T-helper 17 cell (primary cell): ENCODE measurements at regions not wholly inside any gene's neighbourhood (a gene's known extent, or its start where the extent isn't known, plus 50 kb on each side); places are given as distances from the start of the nearest gene placed in this dataset.

Experiments
- ATAC-seq: fragments of 150-1000 bp; cut with Tn5 transposase; 2 replicates; pipeline ENCODE4 v1.10.0; 2021; ENCODE audit warnings: mild to moderate bottlenecking, moderate library complexity
- DNase-seq, 3 donors: peaks; one replicate each; pipeline versions ENCODE4 v3.0.0 to v3.0.0-alpha.2; 2020 to 2021
- H3K9me3 ChIP-seq: one replicate; pipeline ENCODE4 v1.7.0; 2013; ENCODE audit warnings: low read length, mild to moderate bottlenecking; ENCODE audit not compliant: control insufficient read depth, poor library complexity, severe bottlenecking
- H3K27ac Mint-ChIP-seq: one replicate; pipeline ENCODE4 v1.8.0; 2022; ENCODE audit warnings: mild to moderate bottlenecking, moderate library complexity, mixed read lengths
- H3K27me3 Mint-ChIP-seq: one replicate; pipeline ENCODE4 v1.8.0; 2022; ENCODE audit warnings: mixed read lengths
- H3K36me3 Mint-ChIP-seq: one replicate; pipeline ENCODE4 v1.8.0; 2022; ENCODE audit warnings: low read depth, mixed read lengths
- H3K4me1 Mint-ChIP-seq: one replicate; pipeline ENCODE4 v1.8.0; 2022; ENCODE audit warnings: mild to moderate bottlenecking, mixed read lengths
- H3K4me3 Mint-ChIP-seq: one replicate; pipeline ENCODE4 v1.8.0; 2022; ENCODE audit warnings: mild to moderate bottlenecking, moderate library complexity, mixed read lengths

- H3K4me3 Mint-ChIP-seq, result no peak overlapping the region
- ATAC-seq, result no peak
- H3K27ac Mint-ChIP-seq, result no peak overlapping the region
- no peak for DNase-seq
- no peaks in the 10 kb centered on the region for H3K9me3 ChIP-seq
- H3K36me3 Mint-ChIP-seq, result no peaks in the 10 kb centered on the region
- H3K4me1 Mint-ChIP-seq, result no peaks in the 10 kb centered on the region
- no peaks in the 10 kb centered on the region for H3K27me3 Mint-ChIP-seq
These were observed 438.9 kb upstream of the SEL1L start for GRCh38 chr14:81972601-81973000.

DNA sequence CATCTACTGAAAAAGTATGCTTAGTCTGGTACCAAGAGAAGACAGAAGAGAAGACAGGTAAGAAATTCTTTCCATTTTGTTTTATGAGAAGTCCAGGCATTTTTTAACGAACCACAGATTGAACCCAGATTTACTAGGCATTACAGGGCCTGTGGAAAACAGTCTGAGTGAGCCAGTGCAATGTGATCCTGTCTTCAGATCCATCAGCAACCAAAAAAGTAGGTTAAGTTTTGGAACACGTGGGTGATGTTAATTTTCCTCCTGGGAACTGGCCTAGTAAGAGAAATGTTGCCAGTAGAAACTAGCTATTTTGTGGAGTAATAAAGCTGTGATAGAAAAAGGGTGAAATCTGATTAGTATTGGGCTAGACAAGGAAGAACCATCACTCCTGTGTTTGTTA is 440.9 kb upstream of the SEL1L start:
- no peak overlapping the region for H3K27ac Mint-ChIP-seq
- no peaks in the 10 kb centered on the region for H3K9me3 ChIP-seq
- no peak overlapping the region for H3K4me3 Mint-ChIP-seq
- H3K36me3 Mint-ChIP-seq, result no peaks in the 10 kb centered on the region
- no peaks in the 10 kb centered on the region for H3K4me1 Mint-ChIP-seq
- H3K27me3 Mint-ChIP-seq, result no peaks in the 10 kb centered on the region
- ATAC-seq, result no peak
- no peak for DNase-seq

- no peaks in the 10 kb centered on the region for H3K27me3 Mint-ChIP-seq
- ATAC-seq (no peak), DNase-seq (no peak)
- H3K36me3 Mint-ChIP-seq, result no peaks in the 10 kb centered on the region
- no peak overlapping the region for H3K4me3 Mint-ChIP-seq
- no peaks in the 10 kb centered on the region for H3K9me3 ChIP-seq
- no peaks in the 10 kb centered on the region for H3K4me1 Mint-ChIP-seq
- H3K27ac Mint-ChIP-seq, result no peak overlapping the region
These were observed 447.1 kb upstream of the SEL1L start for GRCh38 chr14:81980601-81981306.

DNA sequence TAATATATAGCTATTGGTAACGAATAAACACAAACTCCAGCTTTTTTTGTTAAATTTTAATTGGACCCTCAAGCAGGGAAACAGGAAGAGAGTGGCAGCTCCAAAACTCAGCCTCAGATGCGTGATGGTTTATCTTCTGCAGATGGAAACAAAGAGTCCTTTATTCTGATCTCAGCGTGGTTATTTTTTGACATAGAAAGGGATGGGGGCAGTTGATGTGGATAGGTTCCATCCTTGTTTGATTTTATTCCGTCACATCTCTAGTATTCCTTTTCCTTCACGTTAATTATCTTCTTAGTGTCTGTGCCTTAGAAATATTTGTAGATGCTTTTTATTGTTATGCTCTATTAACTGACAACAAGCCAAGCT is 447.6 kb upstream of the SEL1L start:
- DNase-seq (no peak), ATAC-seq (no peak)
- Mint-ChIP-seq H3K4me3 (no peak overlapping the region), H3K36me3 (no peaks in the 10 kb centered on the region), H3K4me1 (no peaks in the 10 kb centered on the region), H3K27ac (no peak overlapping the region), H3K27me3 (no peaks in the 10 kb centered on the region)
- H3K9me3 ChIP-seq, result no peaks in the 10 kb centered on the region

- H3K4me3 Mint-ChIP-seq, result no peak overlapping the region
- H3K9me3 ChIP-seq, result no peaks in the 10 kb centered on the region
- H3K27me3 Mint-ChIP-seq, result no peaks in the 10 kb centered on the region
- H3K36me3 Mint-ChIP-seq, result no peaks in the 10 kb centered on the region
- H3K27ac Mint-ChIP-seq, result no peak overlapping the region
- H3K4me1 Mint-ChIP-seq, result no peaks in the 10 kb centered on the region
- no peak for ATAC-seq
- DNase-seq, result no peak
These were observed 448.4 kb upstream of the SEL1L start for GRCh38 chr14:81982046-81982445.

DNA sequence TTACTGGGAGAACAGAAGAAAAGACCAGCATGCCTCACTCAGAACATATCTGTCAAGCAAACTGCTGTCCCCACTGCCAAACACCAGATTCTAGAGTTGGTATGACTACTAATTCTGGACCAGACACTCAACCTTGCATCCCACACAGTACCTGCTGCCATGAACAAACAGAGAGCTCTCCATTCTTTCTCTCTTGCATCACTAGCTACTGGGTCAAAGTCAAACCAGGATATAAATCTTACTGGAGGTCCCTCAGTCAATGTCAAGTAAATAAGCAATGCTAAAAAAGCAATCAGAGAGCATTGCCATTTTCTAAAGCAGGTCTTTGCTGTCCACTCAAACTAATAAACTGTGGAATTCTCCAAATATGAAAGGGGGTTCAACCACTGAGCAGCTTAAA is 452.4 kb upstream of the SEL1L start:
- no peak for ATAC-seq

GRCh38 chr14:81989211-81989610 is 455.6 kb upstream of the SEL1L start:
- no peaks in the 10 kb centered on the region for H3K9me3 ChIP-seq
- no peak overlapping the region for H3K4me3 Mint-ChIP-seq
- H3K36me3 Mint-ChIP-seq, result no peaks in the 10 kb centered on the region
- no peak overlapping the region for H3K27ac Mint-ChIP-seq
- ATAC-seq (no peak), DNase-seq (no peak)
- H3K27me3 Mint-ChIP-seq, result peaks cover 11% of the 10 kb centered on the region
- no peaks in the 10 kb centered on the region for H3K4me1 Mint-ChIP-seq

More for the DNA sequence above, 452.4 kb upstream of the SEL1L start:
- no peaks in the 10 kb centered on the region for H3K4me1 Mint-ChIP-seq
- H3K4me3 Mint-ChIP-seq, result no peak overlapping the region
- H3K27ac Mint-ChIP-seq, result no peak overlapping the region
- no peaks in the 10 kb centered on the region for H3K36me3 Mint-ChIP-seq
- no peaks in the 10 kb centered on the region for H3K9me3 ChIP-seq
- no peak for DNase-seq
- H3K27me3 Mint-ChIP-seq, result peaks cover 11% of the 10 kb centered on the region

GRCh38 chr14:81990312-81990761 is 456.7 kb upstream of the SEL1L start:
- H3K27ac Mint-ChIP-seq, result no peak overlapping the region
- no peak for DNase-seq
- peaks cover 11% of the 10 kb centered on the region for H3K27me3 Mint-ChIP-seq
- no peaks in the 10 kb centered on the region for H3K9me3 ChIP-seq
- no peak for ATAC-seq
- H3K4me3 Mint-ChIP-seq, result no peak overlapping the region
- no peaks in the 10 kb centered on the region for H3K4me1 Mint-ChIP-seq
- H3K36me3 Mint-ChIP-seq, result no peaks in the 10 kb centered on the region

GRCh38 chr14:81991998-81992397 is 458.3 kb upstream of the SEL1L start:
- no peaks in the 10 kb centered on the region for H3K36me3 Mint-ChIP-seq
- no peaks in the 10 kb centered on the region for H3K4me1 Mint-ChIP-seq
- H3K27ac Mint-ChIP-seq, result no peak overlapping the region
- ATAC-seq (no peak), DNase-seq (no peak)
- peaks cover 11% of the 10 kb centered on the region for H3K27me3 Mint-ChIP-seq
- no peak overlapping the region for H3K4me3 Mint-ChIP-seq
- no peaks in the 10 kb centered on the region for H3K9me3 ChIP-seq

DNA sequence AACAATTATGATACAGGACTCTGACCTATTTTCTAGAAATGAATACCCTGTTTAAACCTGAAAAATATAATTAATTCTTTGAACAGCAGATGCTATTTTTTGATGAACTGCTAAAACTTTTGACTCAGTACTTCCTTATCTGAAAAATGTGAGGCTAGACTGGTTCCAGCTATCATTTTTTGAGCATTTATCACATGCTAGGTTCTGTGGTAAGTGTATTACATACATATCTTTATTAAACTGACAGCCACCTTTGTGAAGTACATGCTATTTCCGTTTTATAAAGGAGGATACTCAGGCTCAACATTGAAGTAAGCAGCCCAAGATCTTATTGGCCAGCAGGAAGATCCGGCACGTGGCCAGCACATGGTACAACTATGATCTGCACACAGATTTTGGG is 459.8 kb upstream of the SEL1L start:
- Mint-ChIP-seq H3K27ac (no peak overlapping the region), H3K27me3 (peaks cover 8% of the 10 kb centered on the region), H3K4me1 (no peaks in the 10 kb centered on the region), H3K4me3 (no peak overlapping the region), H3K36me3 (no peaks in the 10 kb centered on the region)
- no peak for DNase-seq
- ATAC-seq, result no peak
- no peaks in the 10 kb centered on the region for H3K9me3 ChIP-seq

GRCh38 chr14:82003426-82003825 is 469.8 kb upstream of the SEL1L start:
- no peak for ATAC-seq
- no peak overlapping the region for H3K27ac Mint-ChIP-seq
- no peak overlapping the region for H3K4me3 Mint-ChIP-seq
- H3K4me1 Mint-ChIP-seq, result no peaks in the 10 kb centered on the region
- no peak for DNase-seq
- H3K9me3 ChIP-seq, result no peaks in the 10 kb centered on the region
- no peaks in the 10 kb centered on the region for H3K36me3 Mint-ChIP-seq
- no peaks in the 10 kb centered on the region for H3K27me3 Mint-ChIP-seq

GRCh38 chr14:82009076-82009475 is 475.4 kb upstream of the SEL1L start:
- Mint-ChIP-seq H3K4me3 (no peak overlapping the region), H3K27me3 (no peaks in the 10 kb centered on the region), H3K4me1 (no peaks in the 10 kb centered on the region), H3K36me3 (no peaks in the 10 kb centered on the region), H3K27ac (no peak overlapping the region)
- no peak for ATAC-seq
- H3K9me3 ChIP-seq, result no peaks in the 10 kb centered on the region
- DNase-seq, result no peak

DNA sequence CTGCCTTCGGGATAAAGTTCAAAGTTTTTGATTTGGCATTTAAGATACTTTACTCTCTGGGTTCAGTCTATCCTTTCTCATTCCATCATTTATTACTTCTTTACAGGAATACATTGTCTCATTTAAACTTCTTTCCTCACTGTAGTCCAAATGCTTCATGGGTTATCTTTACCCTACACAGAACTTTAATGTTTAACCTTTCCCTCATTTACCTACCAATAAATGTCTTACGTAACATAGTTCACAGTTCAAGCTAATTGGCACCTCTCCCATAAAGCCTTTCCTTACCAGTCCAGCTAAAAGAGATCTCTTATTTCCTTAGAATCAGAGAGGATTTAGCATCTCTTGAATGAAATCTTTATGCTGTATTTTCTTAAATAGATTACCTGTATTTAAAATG is 476.3 kb upstream of the SEL1L start:
- DNase-seq (no peak), ATAC-seq (no peak)
- Mint-ChIP-seq H3K4me3 (no peak overlapping the region), H3K27ac (no peak overlapping the region), H3K36me3 (no peaks in the 10 kb centered on the region), H3K27me3 (no peaks in the 10 kb centered on the region), H3K4me1 (no peaks in the 10 kb centered on the region)
- no peaks in the 10 kb centered on the region for H3K9me3 ChIP-seq

GRCh38 chr14:82011460-82011859 is 477.8 kb upstream of the SEL1L start:
- Mint-ChIP-seq H3K4me1 (no peaks in the 10 kb centered on the region), H3K27ac (no peak overlapping the region), H3K4me3 (no peak overlapping the region), H3K36me3 (no peaks in the 10 kb centered on the region), H3K27me3 (no peaks in the 10 kb centered on the region)
- no peaks in the 10 kb centered on the region for H3K9me3 ChIP-seq
- ATAC-seq, result no peak
- DNase-seq, result no peak
